Panc1 (cell line): ENCODE measurements at regions not wholly inside any gene's neighbourhood (a gene's known extent, or its start where the extent isn't known, plus 50 kb on each side); places are given as distances from the start of the nearest gene placed in this dataset.
A peak's percentile ranks its signal among the peaks of the same experiment; 100 is the strongest.

ENCODE experiments used
- ATAC-seq: fragments of 200-7000 bp; cut with Tn5 transposase; 2 replicates; pipeline ENCODE4 v1.9.1; 2020; ENCODE audit warnings: mild to moderate bottlenecking, moderate library complexity
- BruUV-seq: library from RNA; stranded (reverse); fragments of 400-500 nt; replicated peaks from 2 replicates; lab custom pipeline; 2021; lab: Mats Ljungman, UMichigan
- CTCF ChIA-PET: fragments of 300-600 bp; sonication (Branson Sonifier 250); formaldehyde crosslinking; loops from one replicate; lab custom pipeline; 2022; ENCODE audit warnings: antibody characterized with exemption; lab: Charles Lee
- POLR2A ChIA-PET: fragments of 300-600 bp; sonication (Branson Sonifier 250); formaldehyde crosslinking; loops from one replicate; lab custom pipeline; 2022; ENCODE audit warnings: antibody characterized with exemption; lab: Charles Lee
- DNase-seq: peaks from one replicate; pipeline ENCODE4 v3.0.0-alpha.2; 2010; ENCODE audit warnings: low read depth, low spot score
- H3K27ac ChIP-seq: 2 replicates; pipeline ENCODE4 v1.5.1; 2011; ENCODE audit warnings: mild to moderate bottlenecking, low read length, inconsistent platforms
- H3K27me3 ChIP-seq: fragments of 200-500 bp; sonication (Bioruptor generic); 2 replicates; pipeline ENCODE4 v1.6.0; 2014; ENCODE audit warnings: low read length, inconsistent platforms; ENCODE audit not compliant: control insufficient read depth, insufficient read depth
- H3K36me3 ChIP-seq: fragments of 200-500 bp; sonication (Bioruptor generic); 2 replicates; pipeline ENCODE4 v1.5.1; 2014; ENCODE audit warnings: inconsistent platforms, mild to moderate bottlenecking, low read length, moderate library complexity; ENCODE audit not compliant: control insufficient read depth, insufficient read depth
- H3K4me1 ChIP-seq: 2 replicates; pipeline ENCODE4 v1.5.1; 2011; ENCODE audit warnings: inconsistent platforms, mild to moderate bottlenecking, low read length, moderate library complexity; ENCODE audit not compliant: control insufficient read depth, insufficient read depth
- H3K4me3 ChIP-seq, 2 experiments: 2 replicates each; pipeline ENCODE4 v1.5.1; 2011 to 2012; ENCODE audit warnings: low read depth in 2 of 2, low read length in 2 of 2, mild to moderate bottlenecking in 2 of 2, inconsistent platforms in 1 of 2, moderate library complexity in 1 of 2
- H3K9me3 ChIP-seq: fragments of 200-500 bp; sonication (Bioruptor generic); 2 replicates; pipeline ENCODE4 v1.5.1; 2014; ENCODE audit warnings: low read depth, mild to moderate bottlenecking, inconsistent platforms, low read length, moderate library complexity; ENCODE audit not compliant: control insufficient read depth, insufficient read depth
- CTCF ChIP-seq: fragments of 450-650 bp; IDR thresholded peaks from 2 replicates; pipeline ENCODE4 v1.5.1; 2017; ENCODE audit warnings: mild to moderate bottlenecking
- POLR2AphosphoS5 ChIP-seq: IDR thresholded peaks from 2 replicates; pipeline ENCODE4 v1.6.1; 2012; ENCODE audit warnings: mild to moderate bottlenecking, low read depth, low read length, moderate library complexity
- REST ChIP-seq, 2 experiments: IDR thresholded peaks; 2 replicates each; pipeline ENCODE4 v1.6.1; 2011 to 2012; ENCODE audit warnings: low read depth in 2 of 2, control low read depth in 1 of 2, low read length in 1 of 2, mild to moderate bottlenecking in 1 of 2, moderate library complexity in 1 of 2; ENCODE audit not compliant: insufficient read depth in 1 of 2
- SIN3A ChIP-seq: IDR thresholded peaks from 2 replicates; pipeline ENCODE4 v1.6.1; 2012; ENCODE audit warnings: low read depth, mild to moderate bottlenecking, low read length, moderate library complexity, borderline replicate concordance; ENCODE audit not compliant: insufficient read depth
- TCF7L2 ChIP-seq: IDR thresholded peaks from 2 replicates; pipeline ENCODE4 v1.6.1; 2011; ENCODE audit warnings: mild to moderate bottlenecking, low read depth, low read length, inconsistent platforms
- in situ Hi-C: cut with HindIII; loops from 2 replicates; pipeline ENCODE4 v1.10.0; 2016; ENCODE audit warnings: low sequenced_read_pairs, low pct_unique_long_range_greater_than_20kb
- intact Hi-C: fragments of 100-400 bp; cut with micrococcal nuclease; formaldehyde crosslinking; loops from one replicate; pipeline ENCODE4 v1.10.0; 2022; ENCODE audit not compliant: unreplicated experiment

DNA sequence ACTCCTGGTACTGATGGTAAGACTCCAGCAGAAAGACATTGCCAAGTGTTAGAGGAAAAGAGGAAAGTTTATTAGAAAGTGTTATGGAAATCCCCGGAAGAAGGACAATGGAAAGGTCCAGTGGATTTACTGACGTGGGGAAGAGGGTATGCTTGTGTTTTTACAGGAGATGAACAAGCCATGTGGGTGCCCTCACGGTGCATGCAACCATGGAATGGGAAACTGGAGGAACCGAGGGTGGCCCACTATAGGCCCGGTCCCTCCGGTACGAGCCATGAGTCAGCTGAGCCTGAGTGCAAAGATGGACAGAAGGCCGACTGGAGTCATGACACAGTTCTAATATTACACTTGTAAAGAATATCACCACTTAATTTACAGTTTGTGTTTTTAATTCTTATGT is 123.3 kb upstream of the ZCCHC13 start:
- POLR2A ChIA-PET = interaction anchor here (0.6 kb wide), 1 partner anchor 78 kb away, joined by 4 read pairs; no protein-coding TSS in a partner anchor
- in situ Hi-C loops = no loop called here

GRCh38 chrX:74179990-74180389 is 124.0 kb upstream of the ZCCHC13 start:
- peak overlapping the region in 1 of 2 experiments; percentile 17; a peak in 2 of 4 replicates for H3K4me3 ChIP-seq
- ATAC-seq (peak; percentile 77), DNase-seq (no peak)
- peaks cover 34% of the 10 kb centered on the region for H3K4me1 ChIP-seq
- H3K9me3 ChIP-seq = 0 out of 2 replicates have a peak, but pooled peaks cover under 1% of the 10 kb centered on the region
- POLR2A ChIA-PET = no interaction called here
- CTCF ChIA-PET = interaction anchor here (0.6 kb wide), 1 partner anchor 165 kb away, joined by 11 read pairs; no protein-coding TSS in a partner anchor
- BruUV-seq = no TSS peak
- intact Hi-C loops (no loop called here), in situ Hi-C loops (no loop called here)
- H3K36me3 ChIP-seq = no peaks in the 10 kb centered on the region
- no peak for TF ChIP-seq REST (IDR thresholded peaks at IDR 0.05; ENCODE audit: insufficient read depth in 1 of 2, low read depth in 2 of 2, low read length in 1 of 2)
- no peak for TF ChIP-seq SIN3A
- TF ChIP-seq POLR2AphosphoS5 = no peak
- H3K27me3 ChIP-seq = no peaks in the 10 kb centered on the region
- peak overlapping the region; percentile 98 for H3K27ac ChIP-seq

More for the DNA sequence above, 123.3 kb upstream of the ZCCHC13 start:
- no peak for TF ChIP-seq POLR2AphosphoS5
- no peak for TF ChIP-seq SIN3A
- TF ChIP-seq REST (IDR thresholded peaks at IDR 0.05; ENCODE audit: insufficient read depth in 1 of 2, low read depth in 2 of 2, low read length in 1 of 2) = no peak
- TF ChIP-seq TCF7L2 = no peak
- TF ChIP-seq CTCF = no peak
- DNase-seq (no peak), ATAC-seq (no peak)
- H3K27ac ChIP-seq = peak overlapping the region; percentile 98
- no TSS peak for BruUV-seq
- H3K4me1 ChIP-seq = peaks cover 34% of the 10 kb centered on the region
- no peaks in the 10 kb centered on the region for H3K36me3 ChIP-seq
- H3K27me3 ChIP-seq = no peaks in the 10 kb centered on the region
- no peaks in the 10 kb centered on the region for H3K9me3 ChIP-seq
- intact Hi-C loops = no loop called here
- CTCF ChIA-PET = no interaction called here
- H3K4me3 ChIP-seq = no peak overlapping the region
